Fibroblast of lung (primary cell): ENCODE measurements at regions not wholly inside any gene's neighbourhood (a gene's known extent, or its start where the extent isn't known, plus 50 kb on each side); places are given as distances from the start of the nearest gene placed in this dataset.

Experiments
- DNase-seq, 2 donors: peaks; one replicate each; pipeline versions ENCODE4 v3.0.0 to v3.0.0-alpha.2; 2010; ENCODE audit warnings: low read depth in 2 of 2
- H2AFZ ChIP-seq: 2 replicates; pipeline ENCODE4 v1.5.1; 2012; ENCODE audit warnings: low read length, control low read depth, inconsistent platforms
- H3K27ac ChIP-seq: 2 replicates; pipeline ENCODE4 v1.5.1; 2011; ENCODE audit warnings: low read length, control low read depth; ENCODE audit not compliant: insufficient read depth
- H3K27me3 ChIP-seq: 2 replicates; pipeline ENCODE4 v1.5.1; 2011; ENCODE audit warnings: mild to moderate bottlenecking, low read length; ENCODE audit not compliant: control insufficient read depth, insufficient read depth
- H3K36me3 ChIP-seq: 2 replicates; pipeline ENCODE4 v1.5.1; 2011; ENCODE audit warnings: low read length; ENCODE audit not compliant: control insufficient read depth, insufficient read depth
- H3K4me1 ChIP-seq: 2 replicates; pipeline ENCODE4 v1.5.1; 2011; ENCODE audit warnings: low read length; ENCODE audit not compliant: control insufficient read depth, insufficient read depth; ENCODE audit errors: extremely low read depth
- H3K4me2 ChIP-seq: 2 replicates; pipeline ENCODE4 v1.5.1; 2011; ENCODE audit warnings: low read length, control low read depth; ENCODE audit not compliant: insufficient read depth; ENCODE audit errors: extremely low read depth
- H3K4me3 ChIP-seq, 4 experiments: fragments of 200-600 bp in 1 of 4; sonication (generic) in 1 of 4; replicated peaks in 1 of 4; 2 replicates each; pipeline ENCODE4 v1.5.1; 2011 to 2016; ENCODE audit warnings: low read length in 4 of 4, low read depth in 3 of 4, mild to moderate bottlenecking in 3 of 4, control low read depth in 2 of 4, inconsistent platforms in 1 of 4, mixed read lengths in 1 of 4; ENCODE audit not compliant: insufficient read depth in 1 of 4; ENCODE audit errors: control extremely low read depth in 1 of 4
- H3K79me2 ChIP-seq: 2 replicates; pipeline ENCODE4 v1.5.1; 2012; ENCODE audit warnings: mild to moderate bottlenecking, low read length, inconsistent platforms; ENCODE audit not compliant: control insufficient read depth, insufficient read depth
- H3K9ac ChIP-seq: 2 replicates; pipeline ENCODE4 v1.5.1; 2011; ENCODE audit warnings: mild to moderate bottlenecking, low read length, control low read depth; ENCODE audit not compliant: insufficient read depth
- H3K9me3 ChIP-seq: 2 replicates; pipeline ENCODE4 v1.5.1; 2012; ENCODE audit warnings: low read depth, low read length; ENCODE audit not compliant: control insufficient read depth, insufficient read depth
- H4K20me1 ChIP-seq: 2 replicates; pipeline ENCODE4 v1.5.1; 2011; ENCODE audit warnings: low read length; ENCODE audit not compliant: control insufficient read depth, insufficient read depth; ENCODE audit errors: extremely low read depth
- CTCF ChIP-seq, 2 donors: IDR thresholded peaks in 1 of 2; conservative IDR thresholded peaks in 1 of 2; 1 replicate in 1 of 2; 2 replicates in 1 of 2; pipeline ENCODE4 v1.5.1; 2011 to 2012; ENCODE audit warnings: low read length in 2 of 2, control low read depth in 1 of 2, inconsistent platforms in 1 of 2, low read depth in 1 of 2, mild to moderate bottlenecking in 1 of 2
- EZH2 ChIP-seq: IDR thresholded peaks from 2 replicates; pipeline ENCODE4 v1.5.1; 2012; ENCODE audit warnings: low read length, control low read depth, mild to moderate bottlenecking; ENCODE audit errors: missing control alignments

- H3K4me3 ChIP-seq: no peak overlapping the region
- H3K9ac ChIP-seq: no peak overlapping the region
- H3K36me3 ChIP-seq: no peaks in the 10 kb centered on the region
- no peaks in the 10 kb centered on the region for H3K4me1 ChIP-seq
- H3K79me2 ChIP-seq: no peaks in the 10 kb centered on the region
- no peak overlapping the region for H3K4me2 ChIP-seq
- no peak overlapping the region for H2AFZ ChIP-seq
- no peak for TF ChIP-seq CTCF (conservative IDR thresholded peaks at IDR 0.05 in 1 of 2, IDR thresholded peaks at IDR 0.05 in 1 of 2; ENCODE audit: low read depth in 1 of 2, low read length in 2 of 2)
- TF ChIP-seq EZH2: no peak
- DNase-seq: no peak
- H4K20me1 ChIP-seq: no peaks in the 10 kb centered on the region
- H3K27me3 ChIP-seq: no peaks in the 10 kb centered on the region
- H3K9me3 ChIP-seq: no peaks in the 10 kb centered on the region
- no peak overlapping the region for H3K27ac ChIP-seq
Observed at GRCh38 chr4:62274782-62275181, 1074.7 kb downstream of the ADGRL3 start.

DNA sequence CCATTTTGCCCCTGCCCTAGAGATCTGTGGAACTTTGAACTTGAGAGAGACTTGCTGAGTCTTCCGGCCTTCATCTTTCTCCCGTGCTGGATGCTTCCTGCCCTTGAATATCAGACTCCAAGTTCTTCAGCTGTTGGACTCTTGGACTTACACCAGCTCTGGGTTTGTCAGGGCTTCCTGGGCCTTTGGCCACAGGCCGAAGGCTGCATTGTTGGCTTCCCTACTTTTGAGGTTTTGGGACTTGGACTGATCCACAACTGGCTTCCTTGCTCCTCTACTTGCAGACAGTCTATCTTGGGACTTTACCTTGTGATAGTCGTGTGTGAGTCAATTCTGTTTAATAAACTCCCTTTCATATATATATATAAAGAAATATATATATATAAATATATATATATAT, 1071.0 kb downstream of the ADGRL3 start:
- H3K4me1 ChIP-seq: no peaks in the 10 kb centered on the region
- H3K27me3 ChIP-seq: no peaks in the 10 kb centered on the region
- DNase-seq: no peak
- no peaks in the 10 kb centered on the region for H3K79me2 ChIP-seq
- no peak overlapping the region for H3K4me3 ChIP-seq
- no peak for TF ChIP-seq CTCF (conservative IDR thresholded peaks at IDR 0.05 in 1 of 2, IDR thresholded peaks at IDR 0.05 in 1 of 2; ENCODE audit: low read depth in 1 of 2, low read length in 2 of 2)
- TF ChIP-seq EZH2: no peak
- no peak overlapping the region for H3K4me2 ChIP-seq
- H4K20me1 ChIP-seq: no peaks in the 10 kb centered on the region
- no peak overlapping the region for H3K9ac ChIP-seq
- H3K9me3 ChIP-seq: no peaks in the 10 kb centered on the region
- no peaks in the 10 kb centered on the region for H3K36me3 ChIP-seq
- no peak overlapping the region for H3K27ac ChIP-seq
- H2AFZ ChIP-seq: no peak overlapping the region

- no peak for DNase-seq
- Histone ChIP-seq H3K4me2 (no peak overlapping the region), H3K9me3 (no peaks in the 10 kb centered on the region), H2AFZ (no peak overlapping the region), H3K27ac (no peak overlapping the region), H3K4me3 (no peak overlapping the region), H3K27me3 (no peaks in the 10 kb centered on the region), H3K79me2 (no peaks in the 10 kb centered on the region), H4K20me1 (no peaks in the 10 kb centered on the region), H3K4me1 (no peaks in the 10 kb centered on the region), H3K36me3 (no peaks in the 10 kb centered on the region), H3K9ac (no peak overlapping the region)
- TF ChIP-seq EZH2: no peak
- no peak for TF ChIP-seq CTCF (conservative IDR thresholded peaks at IDR 0.05 in 1 of 2, IDR thresholded peaks at IDR 0.05 in 1 of 2; ENCODE audit: low read depth in 1 of 2, low read length in 2 of 2)
Observed at GRCh38 chr4:62269918-62270317, 1069.8 kb downstream of the ADGRL3 start.
